B cell (primary cell): ENCODE measurements at regions not wholly inside any gene's neighbourhood (a gene's known extent, or its start where the extent isn't known, plus 50 kb on each side); places are given as distances from the start of the nearest gene placed in this dataset.

Experiments used
- CTCF ChIP-seq: fragments of 200-600 bp; IDR thresholded peaks from one replicate; pipeline ENCODE4 v1.8.0; 2022; ENCODE audit warnings: antibody characterized with exemption, mild to moderate bottlenecking
- EZH2 ChIP-seq: IDR thresholded peaks from 2 replicates; pipeline ENCODE4 v1.6.1; 2012; ENCODE audit warnings: borderline replicate concordance, low read depth, mild to moderate bottlenecking, moderate library complexity, low read length; ENCODE audit not compliant: insufficient read depth, poor library complexity, severe bottlenecking

- TF ChIP-seq EZH2 (no peak), CTCF (no peak)
Measured at GRCh38 chr21:14050121-14050520, 160.6 kb downstream of the LIPI start.
